HepG2 (cell line): ENCODE measurements at regions not wholly inside any gene's neighbourhood (a gene's known extent, or its start where the extent isn't known, plus 50 kb on each side); places are given as distances from the start of the nearest gene placed in this dataset.

Experiments used
- ATAC-seq: fragments of 200-7000 bp; cut with Tn5 transposase; 3 replicates; pipeline ENCODE4 v1.9.1; 2020; ENCODE audit warnings: mild to moderate bottlenecking, moderate library complexity
- BruUV-seq: library from RNA; stranded (reverse); fragments of 400-500 nt; replicated peaks from 2 replicates; lab custom pipeline; 2021; lab: Mats Ljungman, UMichigan
- CTCF ChIA-PET: fragments of 300-600 bp; formaldehyde crosslinking; extraction: SDS; loops from one replicate; lab custom pipeline; 2021; ENCODE audit warnings: low total read pairs, inconsistent platforms, low intra/inter-chr PET ratio; lab: Yijun Ruan, JAX
- POLR2A ChIA-PET: fragments of 350-600 bp; sonication (Branson Sonifier 250); formaldehyde crosslinking; loops from one replicate; lab custom pipeline; 2020; ENCODE audit warnings: antibody characterized with exemption, inconsistent platforms; lab: Yijun Ruan, JAX
- DNase-seq: peaks from one replicate; pipeline ENCODE4 v3.0.0-alpha.2; 2015; ENCODE audit warnings: low spot score
- FAIRE-seq: peaks from 3 replicates; lab custom pipeline; 2011; peaks lifted over from hg19 to GRCh38; lab: Jason Lieb, UNC
- H2AFZ ChIP-seq: one replicate; pipeline ENCODE4 v1.6.1; 2011; ENCODE audit warnings: low read length, inconsistent platforms
- H3K27ac ChIP-seq: fragments of 300-600 bp; 3 replicates; pipeline ENCODE4 v1.8.0; 2011; ENCODE audit warnings: mixed run types, mild to moderate bottlenecking, mixed read lengths, low read length, inconsistent platforms; ENCODE audit not compliant: insufficient read depth; ENCODE audit errors: extremely low read length
- H3K27me3 ChIP-seq, 2 experiments: fragments of 200-600 bp in 1 of 2; 2 replicates in 1 of 2; 3 replicates in 1 of 2; pipeline versions ENCODE4 v1.6.0 to v1.8.0; 2011; ENCODE audit warnings: low read length in 2 of 2, mild to moderate bottlenecking in 2 of 2, moderate library complexity in 2 of 2, inconsistent platforms in 1 of 2; ENCODE audit not compliant: insufficient read depth in 2 of 2, control insufficient read depth in 1 of 2
- H3K36me3 ChIP-seq, 2 experiments: fragments of 200-600 bp in 1 of 2; replicated peaks in 1 of 2; 2 replicates in 1 of 2; 3 replicates in 1 of 2; pipeline versions ENCODE4 v1.5.1 to v1.8.0; 2011; ENCODE audit warnings: low read length in 2 of 2, inconsistent platforms in 1 of 2; ENCODE audit not compliant: insufficient read depth in 2 of 2, control insufficient read depth in 1 of 2
- H3K4me1 ChIP-seq: 2 replicates; pipeline ENCODE4 v1.5.1; 2012; ENCODE audit warnings: low read length, inconsistent platforms; ENCODE audit not compliant: insufficient read depth
- H3K4me2 ChIP-seq: 2 replicates; pipeline ENCODE4 v1.6.0; 2011; ENCODE audit warnings: low read depth, low read length, inconsistent platforms
- H3K4me3 ChIP-seq, 3 experiments: fragments of 200-600 bp in 1 of 3; sonication (generic), shearing (Covaris generic) in 1 of 3; replicated peaks in 1 of 3; 2 replicates each; pipeline ENCODE4 v1.5.1; 2011 to 2016; ENCODE audit warnings: low read length in 3 of 3, inconsistent platforms in 2 of 3, low read depth in 2 of 3, mild to moderate bottlenecking in 2 of 3, control low read depth in 1 of 3, mixed read lengths in 1 of 3; ENCODE audit not compliant: insufficient read depth in 1 of 3
- H3K79me2 ChIP-seq: one replicate; pipeline ENCODE4 v1.6.1; 2011; ENCODE audit warnings: low read length, inconsistent platforms; ENCODE audit not compliant: insufficient read depth
- H3K9ac ChIP-seq: 2 replicates; pipeline ENCODE4 v1.6.0; 2011; ENCODE audit warnings: mild to moderate bottlenecking, low read depth, low read length, inconsistent platforms; ENCODE audit not compliant: insufficient read depth
- H3K9me3 ChIP-seq: 2 replicates; pipeline ENCODE4 v1.5.1; 2012; ENCODE audit warnings: mild to moderate bottlenecking, low read length
- H4K20me1 ChIP-seq: 2 replicates; pipeline ENCODE4 v1.6.0; 2011; ENCODE audit warnings: inconsistent platforms, mild to moderate bottlenecking, low read length, moderate library complexity; ENCODE audit not compliant: insufficient read depth
- HNF1A ChIP-seq, 2 experiments: sonication (generic) in 1 of 2; formaldehyde crosslinking in 1 of 2; IDR thresholded peaks; 2 replicates each; pipeline versions ENCODE4 v1.4.0 to v1.6.1; 2016 to 2020; ENCODE audit warnings: borderline replicate concordance in 1 of 2, low read depth in 1 of 2, mild to moderate bottlenecking in 1 of 2, missing genetic modification reagents in 1 of 2
- SNRNP70 ChIP-seq: fragments of 200-400 bp; formaldehyde crosslinking; IDR thresholded peaks from 2 replicates; pipeline ENCODE4 v1.6.1; 2017; ENCODE audit warnings: mild to moderate bottlenecking, low read depth, low read length, moderate library complexity
- ZNF563 ChIP-seq: sonication (generic); formaldehyde crosslinking; IDR thresholded peaks from 2 replicates; pipeline ENCODE4 v1.8.0; 2022; ENCODE audit warnings: mild to moderate bottlenecking, moderate library complexity, missing genetic modification reagents
- WGBS: methylation state at CpG from one replicate; pipeline ENCODE4 v1.1.6; 2017; ENCODE audit warnings: low lambda C conversion rate; 5-methylcytosine and 5-hydroxymethylcytosine counted together
- in situ Hi-C: cut with HindIII; loops from 2 replicates; pipeline ENCODE4 v1.10.0; 2017; ENCODE audit warnings: low pct_unique_long_range_greater_than_20kb; ENCODE audit not compliant: extremely low pct_ligation_motif_present
- intact Hi-C: fragments of 100-400 bp; cut with micrococcal nuclease; formaldehyde crosslinking; loops from one replicate; pipeline ENCODE4 v1.10.0; 2022; ENCODE audit not compliant: unreplicated experiment

GRCh38 chr5:34480810-34481528, 175.2 kb upstream of the RAI14 start:
- ChIA-PET CTCF (no interaction called here), POLR2A (interaction anchor here (2.0 kb wide), 1 partner anchor 358 kb away, joined by 4 read pairs; the partner anchor contains the start of gene TTC23L)
- H3K4me1 ChIP-seq, result peaks cover 56% of the 10 kb centered on the region
- WGBS, result 51% methylated on average over 6 of the region's 6 CpGs
- H3K4me2 ChIP-seq, result no peak overlapping the region
- no peak overlapping the region for H3K9ac ChIP-seq
- no peak overlapping the region for H2AFZ ChIP-seq
- in situ Hi-C loops (loop anchor here (10.0 kb wide), 3 partner anchors 54 to 524 kb away; partner anchors contain the start of gene RAI14), intact Hi-C loops (no loop called here)
- DNase-seq (no peak), ATAC-seq (no peak), FAIRE-seq (no peak)
- H3K27ac ChIP-seq, result no peak overlapping the region
- no TSS peak for BruUV-seq
- no peaks in the 10 kb centered on the region for H4K20me1 ChIP-seq
- no peaks in the 10 kb centered on the region for H3K36me3 ChIP-seq
- H3K9me3 ChIP-seq, result no peaks in the 10 kb centered on the region
- no peaks in the 10 kb centered on the region for H3K79me2 ChIP-seq
- H3K27me3 ChIP-seq, result peaks cover 2 to 26% of the 10 kb centered on the region in 2 experiments; a peak in 4 of 5 replicates
- TF ChIP-seq ZNF563 (CRISPR knock-in tag) (no peak), HNF1A (IDR thresholded peaks at IDR 0.05; ENCODE audit: low read depth) (no peak), HNF1A (CRISPR knock-in tag; IDR thresholded peaks at IDR 0.05; ENCODE audit: borderline replicate concordance) (no peak), SNRNP70 (no peak)
- TF ChIP-seq, all 625 proteins: peak for 0
- H3K4me3 ChIP-seq, result no peak overlapping the region
